ENCODE measurements at regions not wholly inside any gene's neighbourhood (a gene's known extent, or its start where the extent isn't known, plus 50 kb on each side); places are given as distances from the start of the nearest gene placed in this dataset.

GRCh38 chr4:123497340-123497739 is 100.7 kb downstream of the SPRY1 start:
- Histone ChIP-seq H2AFZ (ENCODE audit: control insufficient read depth, low read length) (no peak overlapping the region), H3K4me3 (ENCODE audit: control insufficient read depth in 2 of 3, extremely low read depth in 1 of 3, insufficient read depth in 2 of 3, low read depth in 1 of 3, low read length in 3 of 3) (no peak overlapping the region), H4K20me1 (ENCODE audit: control insufficient read depth, extremely low read depth, insufficient read depth, low read length) (no peaks in the 10 kb centered on the region), H3K4me1 (ENCODE audit: control insufficient read depth, extremely low read depth, insufficient read depth, low read length) (no peaks in the 10 kb centered on the region), H3K36me3 (ENCODE audit: control insufficient read depth in 2 of 2, extremely low read depth in 1 of 2, insufficient read depth in 2 of 2, low read length in 2 of 2) (no peaks in the 10 kb centered on the region), H3K9me3 (ENCODE audit: control insufficient read depth, low read depth, low read length) (no peaks in the 10 kb centered on the region), H3K27ac (ENCODE audit: control insufficient read depth, insufficient read depth, low read length) (no peak overlapping the region), H3K9me1 (ENCODE audit: control insufficient read depth, extremely low read depth, insufficient read depth, low read length) (no peaks in the 10 kb centered on the region), H3K27me3 (ENCODE audit: control insufficient read depth, extremely low read depth, insufficient read depth, low read length) (no peaks in the 10 kb centered on the region), H3K79me2 (ENCODE audit: control insufficient read depth, insufficient read depth, low read length) (no peaks in the 10 kb centered on the region), H3K9ac (ENCODE audit: control insufficient read depth, extremely low read depth, insufficient read depth, low read length) (no peak overlapping the region), H3K4me2 (ENCODE audit: control insufficient read depth, extremely low read depth, insufficient read depth, low read depth, low read length) (no peak overlapping the region)
- dilution Hi-C loops (cut with MboI; ENCODE audit: extremely low pct_ligation_motif_present, low sequenced_read_pairs), result no loop called here
- TF ChIP-seq, protein P1, sequence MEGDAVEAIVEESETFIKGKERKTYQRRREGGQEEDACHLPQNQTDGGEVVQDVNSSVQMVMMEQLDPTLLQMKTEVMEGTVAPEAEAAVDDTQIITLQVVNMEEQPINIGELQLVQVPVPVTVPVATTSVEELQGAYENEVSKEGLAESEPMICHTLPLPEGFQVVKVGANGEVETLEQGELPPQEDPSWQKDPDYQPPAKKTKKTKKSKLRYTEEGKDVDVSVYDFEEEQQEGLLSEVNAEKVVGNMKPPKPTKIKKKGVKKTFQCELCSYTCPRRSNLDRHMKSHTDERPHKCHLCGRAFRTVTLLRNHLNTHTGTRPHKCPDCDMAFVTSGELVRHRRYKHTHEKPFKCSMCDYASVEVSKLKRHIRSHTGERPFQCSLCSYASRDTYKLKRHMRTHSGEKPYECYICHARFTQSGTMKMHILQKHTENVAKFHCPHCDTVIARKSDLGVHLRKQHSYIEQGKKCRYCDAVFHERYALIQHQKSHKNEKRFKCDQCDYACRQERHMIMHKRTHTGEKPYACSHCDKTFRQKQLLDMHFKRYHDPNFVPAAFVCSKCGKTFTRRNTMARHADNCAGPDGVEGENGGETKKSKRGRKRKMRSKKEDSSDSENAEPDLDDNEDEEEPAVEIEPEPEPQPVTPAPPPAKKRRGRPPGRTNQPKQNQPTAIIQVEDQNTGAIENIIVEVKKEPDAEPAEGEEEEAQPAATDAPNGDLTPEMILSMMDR (optimal IDR thresholded peaks at IDR 0.05 in 1 of 3, IDR thresholded peaks at IDR 0.05 in 1 of 3, conservative IDR thresholded peaks at IDR 0.05 in 1 of 3; ENCODE audit: extremely low read depth in 1 of 3, insufficient read depth in 2 of 3, low read length in 3 of 3), result no peak
- no peak for TF ChIP-seq EZH2 (IDR thresholded peaks at IDR 0.05; ENCODE audit: low read length)
- no peak for DNase-seq (ENCODE audit: low read depth, low spot score)
- FAIRE-seq, result no peak

GRCh38 chr4:123501733-123502132 is 105.1 kb downstream of the SPRY1 start:
- Histone ChIP-seq H3K4me2 (ENCODE audit: control insufficient read depth, extremely low read depth, insufficient read depth, low read depth, low read length) (no peak overlapping the region), H3K9me3 (ENCODE audit: control insufficient read depth, low read depth, low read length) (no peaks in the 10 kb centered on the region), H3K4me3 (ENCODE audit: control insufficient read depth in 2 of 3, extremely low read depth in 1 of 3, insufficient read depth in 2 of 3, low read depth in 1 of 3, low read length in 3 of 3) (no peak overlapping the region), H3K27me3 (ENCODE audit: control insufficient read depth, extremely low read depth, insufficient read depth, low read length) (no peaks in the 10 kb centered on the region), H3K4me1 (ENCODE audit: control insufficient read depth, extremely low read depth, insufficient read depth, low read length) (peaks cover 3% of the 10 kb centered on the region), H4K20me1 (ENCODE audit: control insufficient read depth, extremely low read depth, insufficient read depth, low read length) (no peaks in the 10 kb centered on the region), H3K9ac (ENCODE audit: control insufficient read depth, extremely low read depth, insufficient read depth, low read length) (no peak overlapping the region), H3K9me1 (ENCODE audit: control insufficient read depth, extremely low read depth, insufficient read depth, low read length) (no peaks in the 10 kb centered on the region), H3K27ac (ENCODE audit: control insufficient read depth, insufficient read depth, low read length) (no peak overlapping the region), H3K79me2 (ENCODE audit: control insufficient read depth, insufficient read depth, low read length) (no peaks in the 10 kb centered on the region), H2AFZ (ENCODE audit: control insufficient read depth, low read length) (no peak overlapping the region), H3K36me3 (ENCODE audit: control insufficient read depth in 2 of 2, extremely low read depth in 1 of 2, insufficient read depth in 2 of 2, low read length in 2 of 2) (no peaks in the 10 kb centered on the region)
- dilution Hi-C loops (cut with MboI; ENCODE audit: extremely low pct_ligation_motif_present, low sequenced_read_pairs), result no loop called here
- DNase-seq (ENCODE audit: low read depth, low spot score) (no peak), FAIRE-seq (no peak)
- TF ChIP-seq EZH2 (IDR thresholded peaks at IDR 0.05; ENCODE audit: low read length), result no peak
- TF ChIP-seq, protein P1 (optimal IDR thresholded peaks at IDR 0.05 in 1 of 3, IDR thresholded peaks at IDR 0.05 in 1 of 3, conservative IDR thresholded peaks at IDR 0.05 in 1 of 3; ENCODE audit: extremely low read depth in 1 of 3, insufficient read depth in 2 of 3, low read length in 3 of 3), result no peak
